Keratinocyte (primary cell): ENCODE measurements at regions not wholly inside any gene's neighbourhood (a gene's known extent, or its start where the extent isn't known, plus 50 kb on each side); places are given as distances from the start of the nearest gene placed in this dataset.

Experiments used
- EZH2 ChIP-seq: IDR thresholded peaks from one replicate; pipeline ENCODE4 v1.6.1; 2012; ENCODE audit warnings: inconsistent platforms, mild to moderate bottlenecking, low read length, moderate library complexity
- TF ChIP-seq, protein P1 (sequence below), 3 experiments: IDR thresholded peaks in 1 of 3; conservative IDR thresholded peaks in 1 of 3; optimal IDR thresholded peaks in 1 of 3; 2 replicates in 2 of 3; 3 replicates in 1 of 3; pipeline versions ENCODE3 to v1.5.1; 2011; ENCODE audit warnings: low read length in 3 of 3, mild to moderate bottlenecking in 3 of 3, moderate library complexity in 2 of 3, control low read depth in 1 of 3, inconsistent platforms in 1 of 3; ENCODE audit not compliant: insufficient read depth in 2 of 3; ENCODE audit errors: extremely low read depth in 1 of 3

- TF ChIP-seq, protein P1, sequence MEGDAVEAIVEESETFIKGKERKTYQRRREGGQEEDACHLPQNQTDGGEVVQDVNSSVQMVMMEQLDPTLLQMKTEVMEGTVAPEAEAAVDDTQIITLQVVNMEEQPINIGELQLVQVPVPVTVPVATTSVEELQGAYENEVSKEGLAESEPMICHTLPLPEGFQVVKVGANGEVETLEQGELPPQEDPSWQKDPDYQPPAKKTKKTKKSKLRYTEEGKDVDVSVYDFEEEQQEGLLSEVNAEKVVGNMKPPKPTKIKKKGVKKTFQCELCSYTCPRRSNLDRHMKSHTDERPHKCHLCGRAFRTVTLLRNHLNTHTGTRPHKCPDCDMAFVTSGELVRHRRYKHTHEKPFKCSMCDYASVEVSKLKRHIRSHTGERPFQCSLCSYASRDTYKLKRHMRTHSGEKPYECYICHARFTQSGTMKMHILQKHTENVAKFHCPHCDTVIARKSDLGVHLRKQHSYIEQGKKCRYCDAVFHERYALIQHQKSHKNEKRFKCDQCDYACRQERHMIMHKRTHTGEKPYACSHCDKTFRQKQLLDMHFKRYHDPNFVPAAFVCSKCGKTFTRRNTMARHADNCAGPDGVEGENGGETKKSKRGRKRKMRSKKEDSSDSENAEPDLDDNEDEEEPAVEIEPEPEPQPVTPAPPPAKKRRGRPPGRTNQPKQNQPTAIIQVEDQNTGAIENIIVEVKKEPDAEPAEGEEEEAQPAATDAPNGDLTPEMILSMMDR (optimal IDR thresholded peaks at IDR 0.05 in 1 of 3, IDR thresholded peaks at IDR 0.05 in 1 of 3, conservative IDR thresholded peaks at IDR 0.05 in 1 of 3; ENCODE audit: extremely low read depth in 1 of 3, insufficient read depth in 2 of 3, low read length in 3 of 3) = no peak
- TF ChIP-seq EZH2 = no peak
Measured at GRCh38 chr2:15092181-15092580, 459.7 kb downstream of the LRATD1 start.
